IMR-90 (cell line): ENCODE measurements at regions not wholly inside any gene's neighbourhood (a gene's known extent, or its start where the extent isn't known, plus 50 kb on each side); places are given as distances from the start of the nearest gene placed in this dataset.

Experiments
- ATAC-seq: fragments of 200-7000 bp; cut with Tn5 transposase; 2 replicates; pipeline ENCODE4 v1.9.1; 2020; ENCODE audit warnings: low read depth, mild to moderate bottlenecking, moderate library complexity
- BruUV-seq: library from RNA; stranded (reverse); fragments of 400-500 nt; replicated peaks from 2 replicates; lab custom pipeline; 2021; lab: Mats Ljungman, UMichigan
- CTCF ChIA-PET: fragments of 300-600 bp; formaldehyde crosslinking; extraction: SDS; loops from one replicate; lab custom pipeline; 2021; ENCODE audit warnings: antibody characterized with exemption; lab: Yijun Ruan, JAX
- POLR2A ChIA-PET: fragments of 300-600 bp; sonication (Branson Sonifier 250); formaldehyde crosslinking; loops from one replicate; lab custom pipeline; 2022; ENCODE audit warnings: antibody characterized with exemption; ENCODE audit not compliant: unreplicated experiment; lab: Charles Lee
- DNase-seq: peaks from one replicate; pipeline ENCODE4 v3.0.0; 2013
- H2AFZ ChIP-seq: replicated peaks from 2 replicates; pipeline ENCODE3; 2013; ENCODE audit warnings: low read length, mild to moderate bottlenecking; ENCODE audit not compliant: poor library complexity
- H2AK5ac ChIP-seq: 2 replicates; pipeline ENCODE4 v1.6.1; 2013; ENCODE audit warnings: low read depth, low read length, inconsistent platforms
- H2AK9ac ChIP-seq: replicated peaks from 2 replicates; pipeline ENCODE3; 2013; ENCODE audit warnings: mild to moderate bottlenecking, low read depth, low read length, moderate library complexity; ENCODE audit not compliant: poor library complexity
- H2BK120ac ChIP-seq: 2 replicates; pipeline ENCODE4 v1.6.1; 2013; ENCODE audit warnings: low read depth, low read length, inconsistent platforms
- H2BK15ac ChIP-seq: 3 replicates; pipeline ENCODE4 v1.6.1; 2013; ENCODE audit warnings: low read depth, low read length, inconsistent platforms
- H2BK20ac ChIP-seq: 2 replicates; pipeline ENCODE4 v1.6.1; 2013; ENCODE audit warnings: low read depth, mild to moderate bottlenecking, inconsistent platforms, low read length, moderate library complexity
- H2BK5ac ChIP-seq: 2 replicates; pipeline ENCODE4 v1.6.1; 2013; ENCODE audit warnings: mild to moderate bottlenecking, low read depth, low read length, inconsistent platforms; ENCODE audit not compliant: poor library complexity, severe bottlenecking
- H3K14ac ChIP-seq: replicated peaks from 2 replicates; pipeline ENCODE4 v1.6.1; 2013; ENCODE audit warnings: low read depth, low read length, inconsistent platforms
- H3K18ac ChIP-seq: 2 replicates; pipeline ENCODE4 v1.6.1; 2013; ENCODE audit warnings: low read depth, low read length, control low read depth
- H3K23ac ChIP-seq: 2 replicates; pipeline ENCODE4 v1.6.1; 2013; ENCODE audit warnings: low read depth, low read length, inconsistent platforms
- H3K27ac ChIP-seq: 2 replicates; pipeline ENCODE4 v1.5.1; 2013; ENCODE audit warnings: mild to moderate bottlenecking, control low read depth, low read length; ENCODE audit not compliant: insufficient read depth
- H3K27me3 ChIP-seq: 2 replicates; pipeline ENCODE4 v1.6.1; 2013; ENCODE audit warnings: low read length; ENCODE audit not compliant: control insufficient read depth, insufficient read depth
- H3K36me3 ChIP-seq: 2 replicates; pipeline ENCODE4 v1.6.1; 2013; ENCODE audit warnings: low read length, mixed read lengths; ENCODE audit not compliant: control insufficient read depth, insufficient read depth
- H3K4ac ChIP-seq: 2 replicates; pipeline ENCODE4 v1.6.1; 2013; ENCODE audit warnings: low read depth, low read length, inconsistent platforms
- H3K4me1 ChIP-seq: 2 replicates; pipeline ENCODE4 v1.6.1; 2013; ENCODE audit warnings: low read length, mixed read lengths; ENCODE audit not compliant: control insufficient read depth, insufficient read depth
- H3K4me2 ChIP-seq: 2 replicates; pipeline ENCODE4 v1.6.1; 2013; ENCODE audit warnings: low read depth, mild to moderate bottlenecking, control low read depth, low read length, moderate library complexity
- H3K4me3 ChIP-seq: 2 replicates; pipeline ENCODE4 v1.5.1; 2013; ENCODE audit warnings: low read depth, mild to moderate bottlenecking, control low read depth, low read length, moderate library complexity; ENCODE audit not compliant: insufficient read depth
- H3K56ac ChIP-seq: 2 replicates; pipeline ENCODE4 v1.6.1; 2013; ENCODE audit warnings: low read length, inconsistent platforms; ENCODE audit not compliant: insufficient read depth; ENCODE audit errors: extremely low read depth
- H3K79me1 ChIP-seq, 2 experiments: 2 replicates each; pipeline ENCODE4 v1.6.1; 2013; ENCODE audit warnings: low read length in 2 of 2, inconsistent platforms in 1 of 2, low read depth in 1 of 2
- H3K9ac ChIP-seq: 2 replicates; pipeline ENCODE4 v1.6.1; 2013; ENCODE audit warnings: low read depth, low read length, control low read depth
- H3K9me1 ChIP-seq: 2 replicates; pipeline ENCODE4 v1.6.1; 2013; ENCODE audit warnings: low read length, inconsistent platforms; ENCODE audit not compliant: insufficient read depth
- H3K9me3 ChIP-seq: 2 replicates; pipeline ENCODE4 v1.6.1; 2013; ENCODE audit warnings: low read length; ENCODE audit not compliant: control insufficient read depth, insufficient read depth
- H4K20me1 ChIP-seq: 2 replicates; pipeline ENCODE4 v1.6.1; 2013; ENCODE audit warnings: low read length, inconsistent platforms; ENCODE audit not compliant: insufficient read depth
- H4K5ac ChIP-seq: 2 replicates; pipeline ENCODE4 v1.6.1; 2013; ENCODE audit warnings: mild to moderate bottlenecking, low read depth, low read length, control low read depth
- H4K8ac ChIP-seq, 2 experiments: 2 replicates each; pipeline ENCODE4 v1.6.1; 2013; ENCODE audit warnings: low read depth in 2 of 2, low read length in 2 of 2, control low read depth in 1 of 2, inconsistent platforms in 1 of 2
- H4K91ac ChIP-seq: 2 replicates; pipeline ENCODE4 v1.6.1; 2013; ENCODE audit warnings: low read depth, low read length, inconsistent platforms; ENCODE audit not compliant: insufficient read depth
- BHLHE40 ChIP-seq: fragments of 150-350 bp; IDR thresholded peaks from 2 replicates; pipeline ENCODE4 v1.6.1; 2016; ENCODE audit warnings: mild to moderate bottlenecking, low read depth, low read length
- CEBPB ChIP-seq: IDR thresholded peaks from 2 replicates; pipeline ENCODE4 v1.6.1; 2012; ENCODE audit warnings: low read depth, low read length, improper control_type of control experiment
- CHD1 ChIP-seq: IDR thresholded peaks from 2 replicates; pipeline ENCODE4 v1.6.1; 2012; ENCODE audit warnings: low read depth, low read length, improper control_type of control experiment
- CTCF ChIP-seq: conservative IDR thresholded peaks from 2 replicates; pipeline ENCODE4 v1.5.1; 2012; ENCODE audit warnings: mild to moderate bottlenecking, low read depth, low read length, improper control_type of control experiment
- ELK1 ChIP-seq: fragments of 150-350 bp; IDR thresholded peaks from 2 replicates; pipeline ENCODE4 v1.6.1; 2016; ENCODE audit warnings: low read depth, mild to moderate bottlenecking, low read length, moderate library complexity, borderline replicate concordance
- FOS ChIP-seq: fragments of 150-350 bp; IDR thresholded peaks from 2 replicates; pipeline ENCODE4 v1.6.1; 2016; ENCODE audit warnings: low read depth, low read length
- MAFK ChIP-seq: IDR thresholded peaks from 2 replicates; pipeline ENCODE4 v1.6.1; 2012; ENCODE audit warnings: low read depth, low read length, improper control_type of control experiment
- MXI1 ChIP-seq: IDR thresholded peaks from 2 replicates; pipeline ENCODE4 v1.6.1; 2012; ENCODE audit warnings: low read depth, mild to moderate bottlenecking, low read length, moderate library complexity, borderline replicate concordance
- POLR2A ChIP-seq: IDR thresholded peaks from 2 replicates; pipeline ENCODE4 v1.6.1; 2012; ENCODE audit warnings: mild to moderate bottlenecking, low read depth, low read length
- RAD21 ChIP-seq: IDR thresholded peaks from 2 replicates; pipeline ENCODE4 v1.6.1; 2012; ENCODE audit warnings: low read length, improper control_type of control experiment
- RFX5 ChIP-seq: IDR thresholded peaks from 2 replicates; pipeline ENCODE4 v1.8.0; 2012; ENCODE audit warnings: low read depth, mild to moderate bottlenecking, low read length, moderate library complexity
- SMC3 ChIP-seq: fragments of 150-350 bp; IDR thresholded peaks from 2 replicates; pipeline ENCODE4 v1.6.1; 2016; ENCODE audit warnings: low read depth, mild to moderate bottlenecking, antibody characterized with exemption, low read length, moderate library complexity
- USF2 ChIP-seq: fragments of 150-350 bp; IDR thresholded peaks from 2 replicates; pipeline ENCODE4 v1.6.1; 2017; ENCODE audit warnings: mild to moderate bottlenecking, antibody characterized with exemption, low read length, low read depth
- WGBS, 2 experiments: methylation state at CpG; one replicate each; pipeline versions ENCODE4 v1.1.5 to v1.1.7; 2013; ENCODE audit warnings: missing lambda C conversion rate in 2 of 2; ENCODE audit not compliant: insufficient read length in 1 of 2; ENCODE audit errors: extremely low coverage in 2 of 2; 5-methylcytosine and 5-hydroxymethylcytosine counted together
- dilution Hi-C: fragments of 300-500 bp; cut with HindIII; formaldehyde crosslinking; loops from one replicate; pipeline ENCODE4 v1.14.3; 2018; ENCODE audit warnings: low sequenced_read_pairs; ENCODE audit not compliant: unreplicated experiment
- in situ Hi-C: fragments of 300-500 bp; cut with MboI; formaldehyde crosslinking; loops from 3 replicates; pipeline ENCODE4 v1.14.3; 2019; ENCODE audit warnings: low sequenced_read_pairs, inconsistent platforms, mixed read lengths
- intact Hi-C: fragments of 100-400 bp; cut with micrococcal nuclease; formaldehyde crosslinking; loops from 2 replicates; pipeline ENCODE4 v1.10.0; 2022

GRCh38 chr2:163200741-163201140 is 362.2 kb upstream of the KCNH7 start:
- H3K4me3 ChIP-seq = no peak overlapping the region
- no peaks in the 10 kb centered on the region for H3K9me3 ChIP-seq
- no peak overlapping the region for H3K4ac ChIP-seq
- no peak overlapping the region for H4K91ac ChIP-seq
- no TSS peak for BruUV-seq
- H3K36me3 ChIP-seq = no peaks in the 10 kb centered on the region
- dilution Hi-C loops = no loop called here
- intact Hi-C loops = no loop called here
- H2BK120ac ChIP-seq = no peak overlapping the region
- no peak overlapping the region for H4K5ac ChIP-seq
- in situ Hi-C loops = no loop called here
- H3K79me1 ChIP-seq = no peaks in the 10 kb centered on the region
- H2BK15ac ChIP-seq = no peak overlapping the region
- H2AK5ac ChIP-seq = no peak overlapping the region
- POLR2A ChIA-PET = no interaction called here
- H2BK5ac ChIP-seq = no peak overlapping the region
- no peaks in the 10 kb centered on the region for H4K20me1 ChIP-seq
- H3K23ac ChIP-seq = no peak overlapping the region
- no peak for DNase-seq
- H3K9me1 ChIP-seq = no peaks in the 10 kb centered on the region
- H3K14ac ChIP-seq = no peak overlapping the region
- no CpG with 5 or more reads among the region's 4 CpGs for WGBS, 2 experiments
- peaks cover 3% of the 10 kb centered on the region for H3K27me3 ChIP-seq
- no peak overlapping the region for H3K27ac ChIP-seq
- no peak overlapping the region for H3K4me2 ChIP-seq
- H2AK9ac ChIP-seq = no peak overlapping the region
- TF ChIP-seq BHLHE40 (no peak), POLR2A (no peak), CHD1 (no peak), CEBPB (no peak), USF2 (no peak), FOS (no peak), MAFK (no peak), SMC3 (no peak), RAD21 (no peak), CTCF (no peak), RFX5 (no peak), MXI1 (no peak), ELK1 (no peak)
- H2BK20ac ChIP-seq = no peak overlapping the region
- no peak overlapping the region for H3K9ac ChIP-seq
- H3K4me1 ChIP-seq = no peaks in the 10 kb centered on the region
- CTCF ChIA-PET = interaction anchor here (0.8 kb wide), 1 partner anchor 18 kb away, joined by 4 read pairs; no protein-coding TSS in a partner anchor
- no peak overlapping the region for H2AFZ ChIP-seq
- no peak overlapping the region for H4K8ac ChIP-seq
- ATAC-seq = no peak
- H3K56ac ChIP-seq = no peak overlapping the region
- H3K18ac ChIP-seq = no peak overlapping the region
